ENCODE measurements at regions not wholly inside any gene's neighbourhood (a gene's known extent, or its start where the extent isn't known, plus 50 kb on each side); places are given as distances from the start of the nearest gene placed in this dataset.
"Not testable (repeated sequence)": the region's sequence is repeated elsewhere in the genome, so short reads cannot be mapped to it uniquely, and the experiment has no call there.

GRCh38 chr15:60251300-60252070 is 146.3 kb downstream of the ANXA2 start:
- DNase-seq (ENCODE audit: low spot score) (no peak), ATAC-seq (no peak)
- peaks cover 0 to 4% of the 10 kb centered on the region in 2 donors for H3K4me1 Mint-ChIP-seq (ENCODE audit: low read depth in 2 of 2)
- H3K9me3 Mint-ChIP-seq: no peaks in the 10 kb centered on the region
- H3K36me3 Mint-ChIP-seq: no peaks in the 10 kb centered on the region
- H3K4me3 Mint-ChIP-seq: no peak overlapping the region
- peaks cover 28 to 55% of the 10 kb centered on the region in 2 donors for H3K27me3 Mint-ChIP-seq
- no peak overlapping the region for H3K27ac Mint-ChIP-seq

- H3K27me3 Mint-ChIP-seq: peaks cover 45 to 66% of the 10 kb centered on the region in 2 donors
- no peak for ATAC-seq
- no peak overlapping the region for H3K4me3 Mint-ChIP-seq
- no peaks in the 10 kb centered on the region for H3K9me3 Mint-ChIP-seq
- H3K36me3 Mint-ChIP-seq: no peaks in the 10 kb centered on the region
- H3K27ac Mint-ChIP-seq: no peak overlapping the region
- DNase-seq (ENCODE audit: low spot score): no peak
- H3K4me1 Mint-ChIP-seq (ENCODE audit: low read depth in 2 of 2): peaks cover 0 to 4% of the 10 kb centered on the region in 2 donors
These were observed 143.4 kb downstream of the ANXA2 start for GRCh38 chr15:60254416-60254815.

GRCh38 chr15:60255390-60255789 is 142.4 kb downstream of the ANXA2 start:
- DNase-seq (ENCODE audit: low spot score) (no peak), ATAC-seq (peak; percentile 90)
- Mint-ChIP-seq H3K4me1 (ENCODE audit: low read depth in 2 of 2) (peaks cover 0 to 4% of the 10 kb centered on the region in 2 donors), H3K27me3 (peaks cover 50 to 70% of the 10 kb centered on the region in 2 donors), H3K9me3 (no peaks in the 10 kb centered on the region), H3K27ac (no peak overlapping the region), H3K4me3 (no peak overlapping the region), H3K36me3 (no peaks in the 10 kb centered on the region)

GRCh38 chr15:60257591-60258159 is 140.1 kb downstream of the ANXA2 start:
- Mint-ChIP-seq H3K4me3 (no peak overlapping the region), H3K9me3 (no peaks in the 10 kb centered on the region), H3K36me3 (no peaks in the 10 kb centered on the region), H3K27me3 (peaks cover 43 to 54% of the 10 kb centered on the region in 2 donors), H3K27ac (no peak overlapping the region), H3K4me1 (ENCODE audit: low read depth in 2 of 2) (peaks cover 0 to 4% of the 10 kb centered on the region in 2 donors)
- no peak for ATAC-seq
- DNase-seq (ENCODE audit: low spot score): no peak

GRCh38 chr15:60259469-60259868 is 138.3 kb downstream of the ANXA2 start:
- H3K36me3 Mint-ChIP-seq: no peaks in the 10 kb centered on the region
- H3K27me3 Mint-ChIP-seq: peaks cover 35 to 43% of the 10 kb centered on the region in 2 donors
- H3K27ac Mint-ChIP-seq: no peak overlapping the region
- no peak for ATAC-seq
- no peak overlapping the region for H3K4me3 Mint-ChIP-seq
- H3K9me3 Mint-ChIP-seq: no peaks in the 10 kb centered on the region
- no peak for DNase-seq (ENCODE audit: low spot score)
- H3K4me1 Mint-ChIP-seq (ENCODE audit: low read depth in 2 of 2): peaks cover 0 to 4% of the 10 kb centered on the region in 2 donors

GRCh38 chr15:60264088-60264487 is 133.7 kb downstream of the ANXA2 start:
- DNase-seq (ENCODE audit: low spot score) (no peak), ATAC-seq (no peak)
- H3K4me3 Mint-ChIP-seq: no peak overlapping the region
- H3K9me3 Mint-ChIP-seq: no peaks in the 10 kb centered on the region
- no peak overlapping the region for H3K27ac Mint-ChIP-seq
- peaks cover 32 to 33% of the 10 kb centered on the region in 2 donors for H3K27me3 Mint-ChIP-seq
- no peaks in the 10 kb centered on the region for H3K4me1 Mint-ChIP-seq (ENCODE audit: low read depth in 2 of 2)
- no peaks in the 10 kb centered on the region for H3K36me3 Mint-ChIP-seq

GRCh38 chr15:60264566-60264965 is 133.2 kb downstream of the ANXA2 start:
- no peaks in the 10 kb centered on the region for H3K36me3 Mint-ChIP-seq
- no peak overlapping the region for H3K4me3 Mint-ChIP-seq
- peaks cover 33 to 34% of the 10 kb centered on the region in 2 donors for H3K27me3 Mint-ChIP-seq
- no peaks in the 10 kb centered on the region for H3K4me1 Mint-ChIP-seq (ENCODE audit: low read depth in 2 of 2)
- ATAC-seq: no peak
- DNase-seq (ENCODE audit: low spot score): no peak
- H3K27ac Mint-ChIP-seq: no peak overlapping the region
- no peaks in the 10 kb centered on the region for H3K9me3 Mint-ChIP-seq

GRCh38 chr15:60265057-60265456 is 132.7 kb downstream of the ANXA2 start:
- Mint-ChIP-seq H3K9me3 (no peaks in the 10 kb centered on the region), H3K4me1 (ENCODE audit: low read depth in 2 of 2) (no peaks in the 10 kb centered on the region), H3K27ac (no peak overlapping the region), H3K27me3 (peaks cover 34 to 38% of the 10 kb centered on the region in 2 donors), H3K36me3 (no peaks in the 10 kb centered on the region), H3K4me3 (no peak overlapping the region)
- no peak for DNase-seq (ENCODE audit: low spot score)
- no peak for ATAC-seq

- Mint-ChIP-seq H3K27ac (no peak overlapping the region), H3K9me3 (peaks cover 5% of the 10 kb centered on the region), H3K27me3 (peaks cover 33 to 54% of the 10 kb centered on the region in 2 donors), H3K36me3 (peaks cover 12% of the 10 kb centered on the region), H3K4me3 (no peak overlapping the region), H3K4me1 (ENCODE audit: low read depth in 2 of 2) (no peaks in the 10 kb centered on the region)
- no peak for DNase-seq (ENCODE audit: low spot score)
- no peak for ATAC-seq
These were observed 125.2 kb downstream of the ANXA2 start for GRCh38 chr15:60272623-60273022.

- Mint-ChIP-seq H3K4me1 (ENCODE audit: low read depth in 2 of 2) (no peaks in the 10 kb centered on the region), H3K27me3 (peaks cover 30 to 60% of the 10 kb centered on the region in 2 donors), H3K9me3 (peaks cover 5% of the 10 kb centered on the region), H3K36me3 (peaks cover 12% of the 10 kb centered on the region), H3K4me3 (no peak overlapping the region), H3K27ac (no peak overlapping the region)
- DNase-seq (ENCODE audit: low spot score): no peak
- ATAC-seq: no peak
These were observed 122.2 kb downstream of the ANXA2 start for GRCh38 chr15:60275624-60276023.

GRCh38 chr15:60278879-60279278 is 118.9 kb downstream of the ANXA2 start:
- DNase-seq (ENCODE audit: low spot score): no peak
- H3K4me3 Mint-ChIP-seq: no peak overlapping the region
- ATAC-seq: no peak
- H3K27ac Mint-ChIP-seq: no peak overlapping the region
- peaks cover 5% of the 10 kb centered on the region for H3K9me3 Mint-ChIP-seq
- H3K27me3 Mint-ChIP-seq: peaks cover 24 to 49% of the 10 kb centered on the region in 2 donors
- H3K36me3 Mint-ChIP-seq: peaks cover 12% of the 10 kb centered on the region
- no peaks in the 10 kb centered on the region for H3K4me1 Mint-ChIP-seq (ENCODE audit: low read depth in 2 of 2)

GRCh38 chr15:60280259-60280658 is 117.5 kb downstream of the ANXA2 start:
- no peak for DNase-seq (ENCODE audit: low spot score)
- Mint-ChIP-seq H3K36me3 (peaks cover 11% of the 10 kb centered on the region), H3K9me3 (peaks cover 5% of the 10 kb centered on the region), H3K4me1 (ENCODE audit: low read depth in 2 of 2) (no peaks in the 10 kb centered on the region), H3K27me3 (peaks cover 30 to 56% of the 10 kb centered on the region in 2 donors), H3K4me3 (no peak overlapping the region), H3K27ac (no peak overlapping the region)
- no peak for ATAC-seq

GRCh38 chr15:60283936-60284335 is 113.8 kb downstream of the ANXA2 start:
- Mint-ChIP-seq H3K27ac (no peak overlapping the region), H3K27me3 (peaks cover 20 to 45% of the 10 kb centered on the region in 2 donors), H3K36me3 (no peaks in the 10 kb centered on the region), H3K4me1 (ENCODE audit: low read depth in 2 of 2) (no peaks in the 10 kb centered on the region), H3K4me3 (no peak overlapping the region), H3K9me3 (no peaks in the 10 kb centered on the region)
- no peak for ATAC-seq
- no peak for DNase-seq (ENCODE audit: low spot score)

GRCh38 chr15:60295901-60296300 is 101.9 kb downstream of the ANXA2 start:
- H3K27me3 Mint-ChIP-seq: peaks cover 9 to 33% of the 10 kb centered on the region in 2 donors
- not testable (repeated sequence) for H3K36me3 Mint-ChIP-seq; H3K4me3 Mint-ChIP-seq; H3K9me3 Mint-ChIP-seq; DNase-seq (ENCODE audit: low spot score); ATAC-seq; H3K4me1 Mint-ChIP-seq (ENCODE audit: low read depth in 2 of 2); H3K27ac Mint-ChIP-seq
